HL-60 (cell line): ENCODE measurements at regions not wholly inside any gene's neighbourhood (a gene's known extent, or its start where the extent isn't known, plus 50 kb on each side); places are given as distances from the start of the nearest gene placed in this dataset.

Source experiments
- DNase-seq, 2 experiments: peaks; one replicate each; pipeline ENCODE4 v3.0.0-alpha.2; 2010 to 2020; ENCODE audit warnings: low read depth in 1 of 2, low spot score in 1 of 2
- H3K27ac ChIP-seq: fragments of 250-450 bp; sonication (Bioruptor Pico); replicated peaks from 2 replicates; pipeline ENCODE4 v1.5.1; 2020; ENCODE audit warnings: mild to moderate bottlenecking, moderate library complexity
- H3K27me3 ChIP-seq: fragments of 250-450 bp; sonication (Bioruptor Pico); 2 replicates; pipeline ENCODE4 v1.5.1; 2021; ENCODE audit warnings: mild to moderate bottlenecking, moderate library complexity; ENCODE audit not compliant: insufficient read depth, poor library complexity, severe bottlenecking
- H3K4me3 ChIP-seq: replicated peaks from 2 replicates; pipeline ENCODE4 v1.5.1; 2011; ENCODE audit warnings: mild to moderate bottlenecking, control low read depth, low read length; ENCODE audit not compliant: insufficient read depth
- GABPA ChIP-seq: IDR thresholded peaks from 2 replicates; pipeline ENCODE4 v1.6.1; 2012; ENCODE audit warnings: low read depth
- POLR2AphosphoS5 ChIP-seq: IDR thresholded peaks from 2 replicates; pipeline ENCODE4 v1.6.1; 2012; ENCODE audit warnings: low read depth
- REST ChIP-seq: IDR thresholded peaks from 2 replicates; pipeline ENCODE4 v1.6.1; 2012; ENCODE audit warnings: low read depth; ENCODE audit not compliant: insufficient replicate concordance
- SPI1 ChIP-seq: IDR thresholded peaks from 2 replicates; pipeline ENCODE4 v1.6.1; 2012; ENCODE audit warnings: low read depth, mild to moderate bottlenecking, borderline replicate concordance
- TF ChIP-seq, protein P1 (sequence below): IDR thresholded peaks from one replicate; pipeline ENCODE4 v1.5.1; 2011; ENCODE audit warnings: low read length, control low read depth, inconsistent platforms; ENCODE audit not compliant: insufficient read depth

GRCh38 chr1:198003468-198003867 is 86.3 kb downstream of the LHX9 start:
- Histone ChIP-seq H3K27me3 (no peaks in the 10 kb centered on the region), H3K4me3 (no peak overlapping the region), H3K27ac (no peak overlapping the region)
- TF ChIP-seq GABPA (no peak), REST (no peak), POLR2AphosphoS5 (no peak), SPI1 (no peak)
- TF ChIP-seq, protein P1, sequence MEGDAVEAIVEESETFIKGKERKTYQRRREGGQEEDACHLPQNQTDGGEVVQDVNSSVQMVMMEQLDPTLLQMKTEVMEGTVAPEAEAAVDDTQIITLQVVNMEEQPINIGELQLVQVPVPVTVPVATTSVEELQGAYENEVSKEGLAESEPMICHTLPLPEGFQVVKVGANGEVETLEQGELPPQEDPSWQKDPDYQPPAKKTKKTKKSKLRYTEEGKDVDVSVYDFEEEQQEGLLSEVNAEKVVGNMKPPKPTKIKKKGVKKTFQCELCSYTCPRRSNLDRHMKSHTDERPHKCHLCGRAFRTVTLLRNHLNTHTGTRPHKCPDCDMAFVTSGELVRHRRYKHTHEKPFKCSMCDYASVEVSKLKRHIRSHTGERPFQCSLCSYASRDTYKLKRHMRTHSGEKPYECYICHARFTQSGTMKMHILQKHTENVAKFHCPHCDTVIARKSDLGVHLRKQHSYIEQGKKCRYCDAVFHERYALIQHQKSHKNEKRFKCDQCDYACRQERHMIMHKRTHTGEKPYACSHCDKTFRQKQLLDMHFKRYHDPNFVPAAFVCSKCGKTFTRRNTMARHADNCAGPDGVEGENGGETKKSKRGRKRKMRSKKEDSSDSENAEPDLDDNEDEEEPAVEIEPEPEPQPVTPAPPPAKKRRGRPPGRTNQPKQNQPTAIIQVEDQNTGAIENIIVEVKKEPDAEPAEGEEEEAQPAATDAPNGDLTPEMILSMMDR: no peak
- no peak for DNase-seq

DNA sequence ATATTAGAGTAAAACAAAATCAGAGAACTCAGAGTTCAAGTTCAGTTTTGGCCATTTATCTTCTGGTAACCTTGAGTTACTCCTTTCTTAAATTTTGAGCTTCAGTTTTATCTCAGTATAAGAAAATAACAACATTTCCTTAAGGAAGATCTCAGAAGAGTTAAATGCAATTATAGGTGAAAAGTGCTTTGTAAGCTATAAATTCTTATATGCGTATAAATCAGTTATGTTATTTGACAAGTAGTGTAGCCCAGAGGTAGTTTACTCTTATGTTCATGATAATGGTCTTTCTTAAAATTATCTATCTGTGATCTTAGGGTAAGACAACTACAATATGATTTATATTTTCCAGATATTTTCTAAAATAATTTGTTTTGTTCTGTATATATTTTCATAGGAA is 89.8 kb downstream of the LHX9 start:
- Histone ChIP-seq H3K27me3 (no peaks in the 10 kb centered on the region), H3K4me3 (no peak overlapping the region), H3K27ac (no peak overlapping the region)
- no peak for DNase-seq
- TF ChIP-seq POLR2AphosphoS5: no peak
- TF ChIP-seq REST: no peak
- no peak for TF ChIP-seq GABPA
- TF ChIP-seq, protein P1: no peak
- TF ChIP-seq SPI1: no peak

GRCh38 chr1:198007687-198008607 is 90.8 kb downstream of the LHX9 start:
- H3K27me3 ChIP-seq: no peaks in the 10 kb centered on the region
- H3K27ac ChIP-seq: no peak overlapping the region
- H3K4me3 ChIP-seq: no peak overlapping the region
- TF ChIP-seq SPI1 (no peak), POLR2AphosphoS5 (no peak), GABPA (no peak), REST (no peak)
- TF ChIP-seq, protein P1: no peak
- no peak for DNase-seq
